Brain microvascular endothelial cell (primary cell): ENCODE measurements at regions not wholly inside any gene's neighbourhood (a gene's known extent, or its start where the extent isn't known, plus 50 kb on each side); places are given as distances from the start of the nearest gene placed in this dataset.

Source experiments
- DNase-seq: peaks from one replicate; pipeline ENCODE4 v3.0.0-alpha.2; 2020
- H3K27ac ChIP-seq: fragments of 250-450 bp; sonication (Bioruptor Pico); 2 replicates; pipeline ENCODE4 v1.5.1; 2020; ENCODE audit warnings: mild to moderate bottlenecking, moderate library complexity
- H3K27me3 ChIP-seq: fragments of 250-450 bp; sonication (Bioruptor Pico); replicated peaks from 2 replicates; pipeline ENCODE4 v1.5.1; 2020; ENCODE audit warnings: mild to moderate bottlenecking
- H3K36me3 ChIP-seq: fragments of 250-450 bp; sonication (Bioruptor Pico); replicated peaks from 2 replicates; pipeline ENCODE4 v1.5.1; 2020; ENCODE audit warnings: mild to moderate bottlenecking
- H3K4me3 ChIP-seq: 2 replicates; pipeline ENCODE4 v1.5.1; 2011; ENCODE audit warnings: low read depth, mild to moderate bottlenecking, control low read depth, low read length, moderate library complexity
- in situ Hi-C: cut with HindIII; loops from 2 replicates; pipeline ENCODE4 v1.10.0; 2017; ENCODE audit warnings: low sequenced_read_pairs, low pct_ligation_motif_present
- TF ChIP-seq, protein P1 (sequence below): IDR thresholded peaks from 2 replicates; pipeline ENCODE4 v1.5.1; 2011; ENCODE audit warnings: low read depth, mild to moderate bottlenecking, moderate library complexity, low read length, control low read depth, inconsistent platforms; ENCODE audit errors: missing control alignments

DNA sequence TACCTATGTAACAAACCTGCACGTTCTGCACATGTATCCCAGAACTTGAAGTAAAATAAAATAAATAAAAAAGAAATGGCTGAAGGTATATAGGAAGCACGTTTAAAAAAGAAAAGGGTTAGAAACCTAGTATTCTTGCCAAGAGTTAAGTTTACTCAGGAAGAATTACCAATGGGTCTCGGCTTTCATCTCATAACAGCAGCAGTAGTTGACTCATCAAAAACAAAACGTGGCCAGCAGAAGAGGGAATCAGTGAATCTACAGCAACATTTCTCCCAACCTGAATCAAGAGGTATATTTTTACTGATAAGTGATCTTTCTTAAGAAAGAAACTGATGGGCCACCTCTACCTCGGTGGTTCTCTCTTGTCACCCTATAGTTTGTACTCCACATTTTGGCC is 340.3 kb downstream of the BRINP2 start:
- in situ Hi-C loops: no loop called here

DNA sequence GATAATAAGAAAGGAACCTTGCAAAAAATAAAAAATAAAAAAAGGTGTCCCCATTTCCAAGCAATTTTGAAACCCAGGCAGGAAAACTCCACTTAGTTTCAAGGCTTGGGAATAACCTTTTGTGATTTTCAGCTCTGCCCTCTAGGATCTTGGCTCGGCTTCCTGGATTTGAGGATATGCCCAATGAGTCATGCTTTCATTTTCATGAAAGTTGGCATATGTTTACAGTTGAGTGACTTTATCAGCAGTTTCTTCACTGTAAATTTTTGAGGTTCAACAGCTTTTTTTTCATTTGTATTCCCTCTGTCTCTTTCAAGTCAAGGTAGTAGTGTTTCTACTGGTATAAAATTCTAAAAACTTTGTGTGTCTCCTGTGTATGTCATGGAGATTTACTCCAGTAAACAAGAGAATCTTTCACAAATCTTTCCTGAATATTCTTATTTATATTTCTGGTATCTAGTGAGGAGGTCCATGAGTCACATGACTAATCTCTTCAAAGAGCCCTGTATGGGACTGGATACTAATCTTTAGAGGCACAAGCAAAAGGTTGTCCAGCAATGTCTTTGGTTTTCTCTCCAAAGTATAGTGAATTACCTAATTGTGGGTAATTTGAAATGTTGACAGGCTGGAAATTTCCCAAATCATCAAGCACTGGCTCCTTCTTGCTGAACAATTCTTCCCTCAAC is 335.3 kb downstream of the BRINP2 start:
- DNase-seq: no peak
- TF ChIP-seq, protein P1, sequence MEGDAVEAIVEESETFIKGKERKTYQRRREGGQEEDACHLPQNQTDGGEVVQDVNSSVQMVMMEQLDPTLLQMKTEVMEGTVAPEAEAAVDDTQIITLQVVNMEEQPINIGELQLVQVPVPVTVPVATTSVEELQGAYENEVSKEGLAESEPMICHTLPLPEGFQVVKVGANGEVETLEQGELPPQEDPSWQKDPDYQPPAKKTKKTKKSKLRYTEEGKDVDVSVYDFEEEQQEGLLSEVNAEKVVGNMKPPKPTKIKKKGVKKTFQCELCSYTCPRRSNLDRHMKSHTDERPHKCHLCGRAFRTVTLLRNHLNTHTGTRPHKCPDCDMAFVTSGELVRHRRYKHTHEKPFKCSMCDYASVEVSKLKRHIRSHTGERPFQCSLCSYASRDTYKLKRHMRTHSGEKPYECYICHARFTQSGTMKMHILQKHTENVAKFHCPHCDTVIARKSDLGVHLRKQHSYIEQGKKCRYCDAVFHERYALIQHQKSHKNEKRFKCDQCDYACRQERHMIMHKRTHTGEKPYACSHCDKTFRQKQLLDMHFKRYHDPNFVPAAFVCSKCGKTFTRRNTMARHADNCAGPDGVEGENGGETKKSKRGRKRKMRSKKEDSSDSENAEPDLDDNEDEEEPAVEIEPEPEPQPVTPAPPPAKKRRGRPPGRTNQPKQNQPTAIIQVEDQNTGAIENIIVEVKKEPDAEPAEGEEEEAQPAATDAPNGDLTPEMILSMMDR: no peak
- no peaks in the 10 kb centered on the region for H3K36me3 ChIP-seq
- no peak overlapping the region for H3K4me3 ChIP-seq
- in situ Hi-C loops: no loop called here
- no peak overlapping the region for H3K27ac ChIP-seq
- H3K27me3 ChIP-seq: no peaks in the 10 kb centered on the region

More for the DNA sequence above, 340.3 kb downstream of the BRINP2 start:
- TF ChIP-seq, protein P1: no peak
- Histone ChIP-seq H3K27ac (no peak overlapping the region), H3K27me3 (no peaks in the 10 kb centered on the region), H3K36me3 (no peaks in the 10 kb centered on the region), H3K4me3 (no peak overlapping the region)
- no peak for DNase-seq

DNA sequence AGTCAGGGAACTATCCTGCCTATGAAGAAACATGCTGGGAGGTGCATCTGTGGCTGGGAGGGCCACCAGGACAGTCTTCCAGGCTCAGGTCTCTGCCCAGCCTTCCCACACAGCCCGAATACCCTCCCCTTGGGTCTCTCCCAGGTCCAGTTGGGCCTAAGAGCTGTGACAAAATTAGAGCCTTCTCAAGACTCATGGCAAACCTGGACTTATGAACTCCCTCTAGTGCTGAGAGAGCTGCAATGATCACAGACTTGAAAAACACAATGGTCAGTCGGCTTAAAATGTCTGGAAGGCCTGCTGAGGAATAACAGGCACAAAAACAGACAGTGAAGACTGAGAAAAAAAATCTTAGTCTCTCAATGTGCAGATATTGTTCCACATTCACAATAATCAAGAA is 325.1 kb downstream of the BRINP2 start:
- TF ChIP-seq, protein P1: peak; percentile 39
- no peak for DNase-seq
- H3K4me3 ChIP-seq: no peak overlapping the region
- in situ Hi-C loops: no loop called here
- H3K27ac ChIP-seq: no peak overlapping the region
- no peaks in the 10 kb centered on the region for H3K27me3 ChIP-seq
- no peaks in the 10 kb centered on the region for H3K36me3 ChIP-seq

DNA sequence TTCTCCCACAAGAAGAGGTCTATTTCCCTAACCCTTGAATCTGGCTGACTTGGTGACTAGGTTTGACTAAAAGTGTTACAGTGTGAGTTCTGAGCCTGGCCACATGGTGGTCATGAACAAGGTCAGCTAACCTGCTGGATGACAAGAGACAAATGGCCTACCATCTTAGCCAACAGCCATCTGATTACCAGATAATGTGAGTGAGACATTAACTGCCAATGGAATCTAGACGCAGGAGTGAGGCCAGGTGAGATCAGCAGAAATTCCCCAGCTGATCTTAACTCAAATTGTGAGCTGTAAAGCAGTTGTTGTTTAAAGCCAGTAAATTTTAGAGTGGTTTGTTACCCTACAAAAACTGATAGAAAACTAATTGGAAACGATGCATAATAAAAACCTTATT is 320.0 kb downstream of the BRINP2 start:
- in situ Hi-C loops: no loop called here
- no peak for DNase-seq

DNA sequence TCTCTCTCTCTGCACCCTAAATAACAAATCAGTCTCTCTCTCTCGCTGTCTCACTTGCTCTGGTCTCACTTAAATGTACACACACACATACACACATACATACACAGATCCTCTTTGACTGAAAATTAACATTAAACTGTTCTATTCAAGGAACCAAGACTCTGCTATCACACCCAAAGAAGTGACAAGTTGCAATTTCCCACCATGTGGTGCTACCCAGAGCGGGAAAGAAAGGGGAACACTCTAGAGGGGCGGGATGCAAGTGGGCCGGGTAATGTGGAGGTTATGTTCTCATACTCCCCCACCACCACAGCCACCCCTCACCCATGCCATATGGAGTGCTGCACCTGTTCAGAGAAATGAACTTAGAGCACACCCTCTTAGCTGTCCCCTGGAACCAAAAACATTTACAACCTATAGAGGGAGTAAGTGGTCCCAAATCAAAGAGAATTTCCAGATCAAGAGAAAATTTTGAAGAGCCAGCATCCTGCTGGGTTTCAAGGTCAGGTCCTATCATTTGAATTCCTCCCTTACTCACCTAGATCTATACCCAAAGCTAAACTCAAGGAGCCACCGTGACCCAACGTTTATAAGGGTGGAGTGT is 319.4 kb downstream of the BRINP2 start:
- DNase-seq: no peak
- Histone ChIP-seq H3K4me3 (no peak overlapping the region), H3K27me3 (no peaks in the 10 kb centered on the region), H3K27ac (no peak overlapping the region), H3K36me3 (no peaks in the 10 kb centered on the region)
- in situ Hi-C loops: no loop called here
- TF ChIP-seq, protein P1: no peak

More for the DNA sequence above, 320.0 kb downstream of the BRINP2 start:
- Histone ChIP-seq H3K27me3 (no peaks in the 10 kb centered on the region), H3K36me3 (no peaks in the 10 kb centered on the region), H3K27ac (no peak overlapping the region), H3K4me3 (no peak overlapping the region)
- TF ChIP-seq, protein P1: no peak
